CD4-positive, alpha-beta T cell treated with Interleukin-4 for 4 hours (primary cell): ENCODE measurements at regions not wholly inside any gene's neighbourhood (a gene's known extent, or its start where the extent isn't known, plus 50 kb on each side); places are given as distances from the start of the nearest gene placed in this dataset.
"Not testable (repeated sequence)": the region's sequence is repeated elsewhere in the genome, so short reads cannot be mapped to it uniquely, and the experiment has no call there.

Experiments used
- DNase-seq: peaks from one replicate; pipeline ENCODE4 v3.0.0-alpha.2; 2020

- DNase-seq, result not testable (repeated sequence)
Observed at GRCh38 chr9:65449886-65450610, 165.0 kb upstream of the FOXD4L5 start.

- DNase-seq, result no peak
Observed at GRCh38 chr9:65449423-65449822, 164.4 kb upstream of the FOXD4L5 start.

- DNase-seq, result not testable (repeated sequence)
Observed at GRCh38 chr9:65447146-65447545, 162.1 kb upstream of the FOXD4L5 start.

- DNase-seq, result not testable (repeated sequence)
Observed at GRCh38 chr9:65445991-65446390, 161.0 kb upstream of the FOXD4L5 start.

GRCh38 chr9:65444943-65445342 lies 159.9 kb upstream of the FOXD4L5 start:
- DNase-seq, result no peak

GRCh38 chr9:65442116-65442515 lies 157.1 kb upstream of the FOXD4L5 start:
- DNase-seq, result not testable (repeated sequence)

- DNase-seq, result not testable (repeated sequence)
Observed at GRCh38 chr9:65441324-65441920, 156.4 kb upstream of the FOXD4L5 start.

- no peak for DNase-seq
Observed at GRCh38 chr9:65437724-65438123, 152.7 kb upstream of the FOXD4L5 start.

GRCh38 chr9:65435464-65435863 lies 150.5 kb upstream of the FOXD4L5 start:
- no peak for DNase-seq

GRCh38 chr9:65432722-65433323 lies 147.8 kb upstream of the FOXD4L5 start:
- DNase-seq, result no peak

GRCh38 chr9:65432051-65432450 lies 147.0 kb upstream of the FOXD4L5 start:
- DNase-seq, result no peak

GRCh38 chr9:65430221-65430620 lies 145.2 kb upstream of the FOXD4L5 start:
- no peak for DNase-seq

- DNase-seq, result not testable (repeated sequence)
Observed at GRCh38 chr9:65427361-65427760, 142.4 kb upstream of the FOXD4L5 start.

- not testable (repeated sequence) for DNase-seq
Observed at GRCh38 chr9:65426813-65427212, 141.8 kb upstream of the FOXD4L5 start.

- DNase-seq, result no peak
Observed at GRCh38 chr9:65426231-65426630, 141.2 kb upstream of the FOXD4L5 start.

- not testable (repeated sequence) for DNase-seq
Observed at GRCh38 chr9:65425183-65425582, 140.2 kb upstream of the FOXD4L5 start.

GRCh38 chr9:65424437-65424984 lies 139.5 kb upstream of the FOXD4L5 start:
- DNase-seq, result not testable (repeated sequence)

- not testable (repeated sequence) for DNase-seq
Observed at GRCh38 chr9:65423691-65424436, 138.9 kb upstream of the FOXD4L5 start.

- not testable (repeated sequence) for DNase-seq
Observed at GRCh38 chr9:65422966-65423690, 138.1 kb upstream of the FOXD4L5 start.

GRCh38 chr9:65421486-65421885 lies 136.5 kb upstream of the FOXD4L5 start:
- DNase-seq, result not testable (repeated sequence)

GRCh38 chr9:65420771-65421170 lies 135.8 kb upstream of the FOXD4L5 start:
- no peak for DNase-seq

- not testable (repeated sequence) for DNase-seq
Observed at GRCh38 chr9:65418966-65419365, 134.0 kb upstream of the FOXD4L5 start.
